OCI-LY7 (cell line): ENCODE measurements at regions not wholly inside any gene's neighbourhood (a gene's known extent, or its start where the extent isn't known, plus 50 kb on each side); places are given as distances from the start of the nearest gene placed in this dataset.

Experiments used
- BruUV-seq: library from RNA; stranded (reverse); fragments of 400-500 nt; replicated peaks from 2 replicates; lab custom pipeline; 2021; lab: Mats Ljungman, UMichigan
- CTCF ChIA-PET: fragments of 300-600 bp; sonication (Branson Sonifier 250); formaldehyde crosslinking; loops from one replicate; lab custom pipeline; 2022; ENCODE audit warnings: antibody characterized with exemption; ENCODE audit not compliant: unreplicated experiment; lab: Charles Lee
- POLR2A ChIA-PET: fragments of 300-600 bp; sonication (Branson Sonifier 250); formaldehyde crosslinking; loops from one replicate; lab custom pipeline; 2022; ENCODE audit warnings: antibody characterized with exemption; lab: Charles Lee
- DNase-seq: peaks from one replicate; pipeline ENCODE4 v3.0.0-alpha.2; 2015; ENCODE audit warnings: low spot score
- H2AFZ ChIP-seq: fragments of 200-600 bp; sonication (generic), shearing (Covaris generic); 2 replicates; pipeline ENCODE4 v1.6.1; 2014; ENCODE audit warnings: mild to moderate bottlenecking, antibody characterized with exemption, low read length, moderate library complexity
- H3K27ac ChIP-seq: fragments of 200-600 bp; sonication (generic); 2 replicates; pipeline ENCODE4 v1.5.1; 2014; ENCODE audit warnings: mixed run types, low read depth, mild to moderate bottlenecking, moderate library complexity, low read length, inconsistent platforms; ENCODE audit not compliant: poor library complexity, severe bottlenecking
- H3K36me3 ChIP-seq: fragments of 200-600 bp; sonication (generic); 2 replicates; pipeline ENCODE4 v1.6.1; 2014; ENCODE audit warnings: mild to moderate bottlenecking, antibody characterized with exemption, low read length, moderate library complexity, mixed read lengths; ENCODE audit not compliant: insufficient read depth
- H3K4me1 ChIP-seq: fragments of 200-600 bp; sonication (generic); 2 replicates; pipeline ENCODE4 v1.5.1; 2014; ENCODE audit warnings: mild to moderate bottlenecking, low read length; ENCODE audit not compliant: insufficient read depth, poor library complexity, severe bottlenecking
- H3K4me2 ChIP-seq: fragments of 200-600 bp; sonication (generic); 2 replicates; pipeline ENCODE4 v1.6.1; 2014; ENCODE audit warnings: mild to moderate bottlenecking, low read length
- H3K4me3 ChIP-seq: fragments of 200-600 bp; sonication (generic); 2 replicates; pipeline ENCODE4 v1.5.1; 2014; ENCODE audit warnings: mild to moderate bottlenecking, low read depth, low read length; ENCODE audit not compliant: poor library complexity, severe bottlenecking
- H3K79me2 ChIP-seq: fragments of 200-600 bp; sonication (generic); 2 replicates; pipeline ENCODE4 v1.6.1; 2016; ENCODE audit warnings: low read depth, mild to moderate bottlenecking, low read length, moderate library complexity, mixed read lengths; ENCODE audit not compliant: insufficient read depth
- H3K9me2 ChIP-seq: fragments of 200-600 bp; sonication (generic); 2 replicates; pipeline ENCODE4 v1.6.1; 2016; ENCODE audit warnings: mild to moderate bottlenecking, low read length, mixed read lengths; ENCODE audit not compliant: insufficient read depth
- H3K9me3 ChIP-seq: fragments of 200-600 bp; sonication (generic); 2 replicates; pipeline ENCODE4 v1.6.1; 2014; ENCODE audit warnings: mild to moderate bottlenecking, mixed run types, low read length, mixed read lengths
- H4K20me1 ChIP-seq: fragments of 200-600 bp; sonication (generic); 2 replicates; pipeline ENCODE4 v1.6.1; 2014; ENCODE audit warnings: mild to moderate bottlenecking, antibody characterized with exemption, low read length, moderate library complexity, mixed read lengths; ENCODE audit not compliant: insufficient read depth
- EZH2phosphoT487 ChIP-seq: fragments of 200-600 bp; sonication (generic); IDR thresholded peaks from 2 replicates; pipeline ENCODE4 v1.6.1; 2018; ENCODE audit warnings: low read depth, borderline replicate concordance, mild to moderate bottlenecking, mixed run types, antibody characterized with exemption, low read length, moderate library complexity, mixed read lengths
- intact Hi-C: fragments of 100-400 bp; cut with micrococcal nuclease; formaldehyde crosslinking; loops from one replicate; pipeline ENCODE4 v1.10.0; 2022; ENCODE audit not compliant: unreplicated experiment
- TF ChIP-seq, protein P1 (sequence below): fragments of 200-600 bp; sonication (generic); conservative IDR thresholded peaks from 2 replicates; pipeline ENCODE4 v1.5.1; 2014; ENCODE audit warnings: mild to moderate bottlenecking, antibody characterized with exemption, low read length, moderate library complexity, mixed read lengths

DNA sequence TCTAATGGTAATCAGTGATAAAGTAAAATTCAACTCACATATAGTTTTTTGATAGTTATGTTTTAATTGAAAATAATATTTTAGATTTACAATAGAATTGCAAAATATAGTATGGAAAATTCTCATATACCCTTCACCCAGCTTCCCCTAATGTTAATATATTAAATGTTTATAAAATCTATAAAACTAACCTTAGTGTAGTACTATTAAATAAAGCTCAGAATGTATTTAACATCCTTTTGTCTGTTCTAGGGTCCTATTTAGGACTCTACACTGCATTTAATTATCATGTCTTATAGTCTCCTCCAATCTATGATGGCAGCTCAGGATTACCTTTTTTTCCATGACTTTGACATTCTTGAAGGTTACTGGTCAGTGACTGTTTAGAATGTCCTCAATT is 389.2 kb downstream of the LMX1A start:
- Histone ChIP-seq H3K4me2 (no peak overlapping the region), H2AFZ (no peak overlapping the region), H3K79me2 (no peaks in the 10 kb centered on the region), H3K27ac (no peak overlapping the region), H4K20me1 (no peaks in the 10 kb centered on the region), H3K4me1 (no peaks in the 10 kb centered on the region), H3K9me2 (no peaks in the 10 kb centered on the region), H3K4me3 (no peak overlapping the region), H3K9me3 (no peaks in the 10 kb centered on the region), H3K36me3 (no peaks in the 10 kb centered on the region)
- ChIA-PET CTCF (no interaction called here), POLR2A (interaction anchor here (0.6 kb wide), 1 partner anchor 220 kb away, joined by 3 read pairs; no protein-coding TSS in a partner anchor)
- no peak for DNase-seq
- intact Hi-C loops, result no loop called here
- BruUV-seq, result no TSS peak
- TF ChIP-seq, protein P1, sequence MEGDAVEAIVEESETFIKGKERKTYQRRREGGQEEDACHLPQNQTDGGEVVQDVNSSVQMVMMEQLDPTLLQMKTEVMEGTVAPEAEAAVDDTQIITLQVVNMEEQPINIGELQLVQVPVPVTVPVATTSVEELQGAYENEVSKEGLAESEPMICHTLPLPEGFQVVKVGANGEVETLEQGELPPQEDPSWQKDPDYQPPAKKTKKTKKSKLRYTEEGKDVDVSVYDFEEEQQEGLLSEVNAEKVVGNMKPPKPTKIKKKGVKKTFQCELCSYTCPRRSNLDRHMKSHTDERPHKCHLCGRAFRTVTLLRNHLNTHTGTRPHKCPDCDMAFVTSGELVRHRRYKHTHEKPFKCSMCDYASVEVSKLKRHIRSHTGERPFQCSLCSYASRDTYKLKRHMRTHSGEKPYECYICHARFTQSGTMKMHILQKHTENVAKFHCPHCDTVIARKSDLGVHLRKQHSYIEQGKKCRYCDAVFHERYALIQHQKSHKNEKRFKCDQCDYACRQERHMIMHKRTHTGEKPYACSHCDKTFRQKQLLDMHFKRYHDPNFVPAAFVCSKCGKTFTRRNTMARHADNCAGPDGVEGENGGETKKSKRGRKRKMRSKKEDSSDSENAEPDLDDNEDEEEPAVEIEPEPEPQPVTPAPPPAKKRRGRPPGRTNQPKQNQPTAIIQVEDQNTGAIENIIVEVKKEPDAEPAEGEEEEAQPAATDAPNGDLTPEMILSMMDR, result no peak
- TF ChIP-seq EZH2phosphoT487, result no peak

DNA sequence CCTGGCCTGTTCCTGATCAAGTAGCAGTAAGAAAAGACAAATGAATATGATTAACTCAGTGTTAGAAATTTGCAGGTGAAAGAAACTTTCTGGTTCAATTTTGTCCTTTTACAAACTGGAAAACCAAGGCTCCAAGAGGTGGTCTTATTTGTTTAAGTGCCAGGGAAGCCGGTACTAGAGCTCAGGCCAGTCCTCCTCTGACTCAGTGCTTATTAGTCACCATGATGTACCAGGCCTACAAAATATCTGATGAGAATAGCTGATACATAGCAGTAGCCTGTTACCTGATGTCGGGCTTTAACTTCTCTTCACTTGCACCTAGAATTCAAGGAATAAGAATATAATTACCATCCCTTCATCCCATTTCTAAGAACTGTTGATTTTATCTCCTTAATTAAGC is 394.8 kb downstream of the LMX1A start:
- Histone ChIP-seq H3K79me2 (no peaks in the 10 kb centered on the region), H3K4me1 (no peaks in the 10 kb centered on the region), H3K27ac (no peak overlapping the region), H4K20me1 (no peaks in the 10 kb centered on the region), H3K4me3 (no peak overlapping the region), H3K4me2 (no peak overlapping the region), H3K9me2 (no peaks in the 10 kb centered on the region), H2AFZ (no peak overlapping the region), H3K36me3 (no peaks in the 10 kb centered on the region), H3K9me3 (no peaks in the 10 kb centered on the region)
- no peak for TF ChIP-seq EZH2phosphoT487
- TF ChIP-seq, protein P1, result no peak
- intact Hi-C loops, result no loop called here
- no TSS peak for BruUV-seq
- DNase-seq, result no peak
- POLR2A ChIA-PET, result no interaction called here
- CTCF ChIA-PET, result no interaction called here

DNA sequence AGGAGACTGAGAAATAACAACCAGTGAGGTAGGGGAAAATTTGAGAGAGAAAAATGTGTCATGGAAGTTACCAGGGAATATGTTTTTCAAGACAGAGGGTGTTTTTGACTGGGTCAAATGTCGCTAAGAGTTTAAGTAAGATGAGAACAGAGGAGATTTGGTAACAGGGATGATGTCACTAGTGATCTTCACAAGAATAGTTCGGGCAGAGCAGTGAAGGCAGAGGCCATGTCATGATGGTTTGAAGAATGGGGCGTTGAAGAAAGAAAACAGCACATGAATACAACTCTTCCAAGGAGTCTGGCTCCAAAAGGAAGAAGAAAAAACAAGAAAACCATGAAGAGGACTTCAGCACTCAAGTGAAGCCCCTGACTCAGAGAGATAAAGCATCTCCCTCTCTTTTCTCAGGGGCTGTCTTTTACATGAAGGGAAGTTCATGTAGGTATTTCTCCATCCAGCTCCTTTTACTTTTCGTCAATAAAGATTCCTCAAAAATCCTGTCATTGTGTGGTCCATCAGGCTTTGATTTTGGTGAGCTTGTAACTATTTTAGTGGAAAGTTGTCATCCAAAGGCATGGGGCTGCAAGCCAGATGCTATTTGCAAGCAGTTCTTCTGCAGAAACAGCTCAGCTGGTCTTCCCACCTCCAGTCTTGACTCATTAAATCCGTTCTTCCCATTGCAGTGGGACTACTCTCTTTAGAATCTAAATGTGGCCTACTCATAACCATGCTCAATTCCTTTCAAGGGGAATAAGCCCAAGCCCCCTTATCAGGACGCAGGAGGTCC is 397.3 kb downstream of the LMX1A start:
- CTCF ChIA-PET, result no interaction called here
- no peaks in the 10 kb centered on the region for H3K4me1 ChIP-seq
- H4K20me1 ChIP-seq, result no peaks in the 10 kb centered on the region
- no peak for TF ChIP-seq EZH2phosphoT487
- TF ChIP-seq, protein P1, result no peak
- H3K4me3 ChIP-seq, result no peak overlapping the region
- H3K27ac ChIP-seq, result no peak overlapping the region
- H3K36me3 ChIP-seq, result no peaks in the 10 kb centered on the region
- DNase-seq, result no peak
- H3K9me2 ChIP-seq, result no peaks in the 10 kb centered on the region
- POLR2A ChIA-PET, result no interaction called here
- no peaks in the 10 kb centered on the region for H3K79me2 ChIP-seq
- BruUV-seq, result no TSS peak
- no peaks in the 10 kb centered on the region for H3K9me3 ChIP-seq
- H3K4me2 ChIP-seq, result no peak overlapping the region
- no peak overlapping the region for H2AFZ ChIP-seq
- intact Hi-C loops, result no loop called here
